ENCODE measurements at regions not wholly inside any gene's neighbourhood (a gene's known extent, or its start where the extent isn't known, plus 50 kb on each side); places are given as distances from the start of the nearest gene placed in this dataset.

GRCh38 chr4:131370846-131371245 lies 1778.2 kb upstream of the PCDH10 start:
- DNase-seq (ENCODE audit: low read depth), result peak; percentile 51
- no peak for TF ChIP-seq CTCF (IDR thresholded peaks at IDR 0.05; ENCODE audit: insufficient read depth, low read depth, low read length, missing control alignments)
- no peak overlapping the region for H3K4me3 ChIP-seq (ENCODE audit: low read length)

GRCh38 chr4:131381055-131381454 lies 1768.0 kb upstream of the PCDH10 start:
- DNase-seq (ENCODE audit: low read depth), result no peak
- H3K4me3 ChIP-seq (ENCODE audit: low read length), result no peak overlapping the region
- TF ChIP-seq CTCF (IDR thresholded peaks at IDR 0.05; ENCODE audit: insufficient read depth, low read depth, low read length, missing control alignments), result no peak

GRCh38 chr4:131382839-131383238 lies 1766.3 kb upstream of the PCDH10 start:
- TF ChIP-seq CTCF (IDR thresholded peaks at IDR 0.05; ENCODE audit: insufficient read depth, low read depth, low read length, missing control alignments), result no peak
- no peak for DNase-seq (ENCODE audit: low read depth)
- no peak overlapping the region for H3K4me3 ChIP-seq (ENCODE audit: low read length)

GRCh38 chr4:131388277-131388676 lies 1760.8 kb upstream of the PCDH10 start:
- no peak for TF ChIP-seq CTCF (IDR thresholded peaks at IDR 0.05; ENCODE audit: insufficient read depth, low read depth, low read length, missing control alignments)
- DNase-seq (ENCODE audit: low read depth), result no peak
- H3K4me3 ChIP-seq (ENCODE audit: low read length), result no peak overlapping the region

GRCh38 chr4:131408102-131408501 lies 1741.0 kb upstream of the PCDH10 start:
- no peak overlapping the region for H3K4me3 ChIP-seq (ENCODE audit: low read length)
- DNase-seq (ENCODE audit: low read depth), result no peak
- no peak for TF ChIP-seq CTCF (IDR thresholded peaks at IDR 0.05; ENCODE audit: insufficient read depth, low read depth, low read length, missing control alignments)

GRCh38 chr4:131411393-131411792 lies 1737.7 kb upstream of the PCDH10 start:
- no peak for TF ChIP-seq CTCF (IDR thresholded peaks at IDR 0.05; ENCODE audit: insufficient read depth, low read depth, low read length, missing control alignments)
- DNase-seq (ENCODE audit: low read depth), result no peak
- no peak overlapping the region for H3K4me3 ChIP-seq (ENCODE audit: low read length)

GRCh38 chr4:131419147-131419546 lies 1729.9 kb upstream of the PCDH10 start:
- H3K4me3 ChIP-seq (ENCODE audit: low read length), result no peak overlapping the region
- TF ChIP-seq CTCF (IDR thresholded peaks at IDR 0.05; ENCODE audit: insufficient read depth, low read depth, low read length, missing control alignments), result no peak
- no peak for DNase-seq (ENCODE audit: low read depth)
